NT2/D1 (cell line): ENCODE measurements at regions not wholly inside any gene's neighbourhood (a gene's known extent, or its start where the extent isn't known, plus 50 kb on each side); places are given as distances from the start of the nearest gene placed in this dataset.

ENCODE experiments used
- YY1 ChIP-seq: IDR thresholded peaks from 2 replicates; pipeline ENCODE4 v1.6.1; 2011; ENCODE audit not compliant: insufficient read length, insufficient read depth
- ZNF274 ChIP-seq: IDR thresholded peaks from 2 replicates; pipeline ENCODE4 v1.6.1; 2011; ENCODE audit warnings: mild to moderate bottlenecking, low read depth, low read length

DNA sequence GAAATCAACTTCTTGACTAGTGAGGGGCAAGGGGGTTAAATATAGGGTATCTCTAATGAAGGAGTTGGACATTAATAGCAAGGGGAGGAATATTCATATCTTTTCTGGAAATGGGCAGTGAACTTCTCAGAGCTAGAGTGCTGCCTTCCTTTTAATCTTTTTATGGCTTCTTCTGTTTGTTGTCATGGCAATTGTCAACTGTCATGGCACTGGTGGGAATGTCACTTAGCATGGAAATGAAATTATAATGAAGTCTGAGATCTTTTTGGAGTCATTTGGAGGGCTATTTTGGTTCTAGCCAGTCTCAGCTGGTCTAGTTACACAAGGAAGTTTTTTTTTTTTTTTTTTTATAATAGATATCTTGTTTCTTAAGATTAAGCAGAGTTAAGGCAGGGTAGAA, 250.2 kb downstream of the AASDHPPT start:
- TF ChIP-seq ZNF274 (no peak), YY1 (no peak)
